Activated T-cell treated with anti-CD3 and anti-CD28 coated beads, Interleukin-2, amount 50 U/mL, for 1 hour (primary cell): ENCODE measurements at regions not wholly inside any gene's neighbourhood (a gene's known extent, or its start where the extent isn't known, plus 50 kb on each side); places are given as distances from the start of the nearest gene placed in this dataset.
"Not testable (repeated sequence)": the region's sequence is repeated elsewhere in the genome, so short reads cannot be mapped to it uniquely, and the experiment has no call there.

Experiments
- DNase-seq: peaks from one replicate; pipeline ENCODE4 v3.0.0-alpha.2; 2020

- DNase-seq: no peak
Observed at GRCh38 chr4:159748834-159749444, 646.1 kb downstream of the RAPGEF2 start.

- no peak for DNase-seq
Observed at GRCh38 chr4:159757499-159757898, 654.6 kb downstream of the RAPGEF2 start.

- no peak for DNase-seq
Observed at GRCh38 chr4:159758061-159758460, 655.2 kb downstream of the RAPGEF2 start.

GRCh38 chr4:159762672-159763071 is 659.8 kb downstream of the RAPGEF2 start:
- DNase-seq: no peak

GRCh38 chr4:159764343-159764952 is 661.6 kb downstream of the RAPGEF2 start:
- no peak for DNase-seq

GRCh38 chr4:159765382-159765781 is 662.5 kb downstream of the RAPGEF2 start:
- DNase-seq: no peak

- no peak for DNase-seq
Observed at GRCh38 chr4:159766241-159766640, 663.4 kb downstream of the RAPGEF2 start.

GRCh38 chr4:159767406-159767805 is 664.5 kb downstream of the RAPGEF2 start:
- no peak for DNase-seq

GRCh38 chr4:159768016-159768415 is 665.1 kb downstream of the RAPGEF2 start:
- DNase-seq: no peak

GRCh38 chr4:159770401-159770800 is 667.5 kb downstream of the RAPGEF2 start:
- DNase-seq: no peak

GRCh38 chr4:159770969-159771368 is 668.1 kb downstream of the RAPGEF2 start:
- DNase-seq: no peak

- no peak for DNase-seq
Observed at GRCh38 chr4:159776961-159777360, 674.1 kb downstream of the RAPGEF2 start.

- DNase-seq: no peak
Observed at GRCh38 chr4:159777689-159778088, 674.8 kb downstream of the RAPGEF2 start.

GRCh38 chr4:159778298-159778697 is 675.4 kb downstream of the RAPGEF2 start:
- DNase-seq: no peak

- no peak for DNase-seq
Observed at GRCh38 chr4:159779716-159780115, 676.8 kb downstream of the RAPGEF2 start.

GRCh38 chr4:159780196-159780922 is 677.5 kb downstream of the RAPGEF2 start:
- no peak for DNase-seq

GRCh38 chr4:159787901-159788300 is 685.0 kb downstream of the RAPGEF2 start:
- no peak for DNase-seq

GRCh38 chr4:159791334-159791733 is 688.5 kb downstream of the RAPGEF2 start:
- DNase-seq: no peak

- DNase-seq: not testable (repeated sequence)
Observed at GRCh38 chr4:159804592-159804991, 701.7 kb downstream of the RAPGEF2 start.

- no peak for DNase-seq
Observed at GRCh38 chr4:159823743-159824142, 720.9 kb downstream of the RAPGEF2 start.

GRCh38 chr4:159828687-159829086 is 725.8 kb downstream of the RAPGEF2 start:
- DNase-seq: no peak

- no peak for DNase-seq
Observed at GRCh38 chr4:159829184-159829583, 726.3 kb downstream of the RAPGEF2 start.

- DNase-seq: no peak
Observed at GRCh38 chr4:159837071-159837470, 734.2 kb downstream of the RAPGEF2 start.

GRCh38 chr4:159855731-159856130 is 752.9 kb downstream of the RAPGEF2 start:
- DNase-seq: no peak
